C4-2B (cell line): ENCODE measurements at regions not wholly inside any gene's neighbourhood (a gene's known extent, or its start where the extent isn't known, plus 50 kb on each side); places are given as distances from the start of the nearest gene placed in this dataset.
A peak's percentile ranks its signal among the peaks of the same experiment; 100 is the strongest.

Experiments
- H3K27ac ChIP-seq: fragments of 450-650 bp; 2 replicates; pipeline ENCODE4 v1.5.1; 2017
- ZFX ChIP-seq: fragments of 450-650 bp; IDR thresholded peaks from 2 replicates; pipeline ENCODE4 v1.6.1; 2017
- TF ChIP-seq, protein P1 (sequence below): fragments of 450-650 bp; conservative IDR thresholded peaks from 2 replicates; pipeline ENCODE4 v1.5.1; 2017; ENCODE audit warnings: mild to moderate bottlenecking

DNA sequence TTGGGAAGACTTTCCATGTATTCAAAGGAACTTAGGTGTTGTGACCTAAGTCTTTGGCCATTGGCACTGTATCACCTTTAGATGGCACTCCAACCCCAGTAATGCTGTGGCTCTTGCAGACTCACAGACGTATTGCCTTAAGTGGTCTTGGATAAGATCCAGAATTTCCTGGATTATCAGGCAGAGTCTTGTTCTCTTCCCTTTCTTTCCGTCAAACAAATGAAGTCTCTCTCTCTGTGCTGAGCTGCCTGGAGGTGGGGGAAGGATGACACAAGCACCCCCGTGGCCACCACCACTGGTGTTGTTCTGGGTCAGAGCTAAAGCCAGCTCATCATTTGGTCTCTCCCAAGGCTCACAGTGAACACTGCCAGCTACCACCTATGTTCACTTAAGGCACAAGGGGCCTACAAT is 789.9 kb upstream of the KIF2B start:
- no peak overlapping the region for H3K27ac ChIP-seq
- no peak for TF ChIP-seq ZFX
- TF ChIP-seq, protein P1, sequence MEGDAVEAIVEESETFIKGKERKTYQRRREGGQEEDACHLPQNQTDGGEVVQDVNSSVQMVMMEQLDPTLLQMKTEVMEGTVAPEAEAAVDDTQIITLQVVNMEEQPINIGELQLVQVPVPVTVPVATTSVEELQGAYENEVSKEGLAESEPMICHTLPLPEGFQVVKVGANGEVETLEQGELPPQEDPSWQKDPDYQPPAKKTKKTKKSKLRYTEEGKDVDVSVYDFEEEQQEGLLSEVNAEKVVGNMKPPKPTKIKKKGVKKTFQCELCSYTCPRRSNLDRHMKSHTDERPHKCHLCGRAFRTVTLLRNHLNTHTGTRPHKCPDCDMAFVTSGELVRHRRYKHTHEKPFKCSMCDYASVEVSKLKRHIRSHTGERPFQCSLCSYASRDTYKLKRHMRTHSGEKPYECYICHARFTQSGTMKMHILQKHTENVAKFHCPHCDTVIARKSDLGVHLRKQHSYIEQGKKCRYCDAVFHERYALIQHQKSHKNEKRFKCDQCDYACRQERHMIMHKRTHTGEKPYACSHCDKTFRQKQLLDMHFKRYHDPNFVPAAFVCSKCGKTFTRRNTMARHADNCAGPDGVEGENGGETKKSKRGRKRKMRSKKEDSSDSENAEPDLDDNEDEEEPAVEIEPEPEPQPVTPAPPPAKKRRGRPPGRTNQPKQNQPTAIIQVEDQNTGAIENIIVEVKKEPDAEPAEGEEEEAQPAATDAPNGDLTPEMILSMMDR: peak; percentile 69

DNA sequence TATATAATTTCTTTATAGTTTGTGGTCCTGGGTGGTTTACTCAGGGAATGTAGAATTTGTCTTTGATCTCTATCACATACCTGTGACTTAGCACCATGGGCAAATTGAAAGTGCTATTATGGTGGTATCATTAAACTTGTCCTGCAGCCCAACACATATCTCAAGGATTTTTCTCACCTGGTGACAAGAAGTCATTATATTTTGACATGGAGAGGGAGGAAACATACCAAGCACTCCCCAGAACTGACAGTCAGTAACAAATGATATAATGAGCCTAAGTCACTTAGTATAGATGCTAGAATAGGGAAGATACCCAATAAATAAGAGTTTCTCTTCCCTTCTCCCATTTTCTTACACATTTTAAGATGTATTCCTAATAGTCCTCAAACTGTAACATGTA is 805.5 kb upstream of the KIF2B start:
- H3K27ac ChIP-seq: no peak overlapping the region
- no peak for TF ChIP-seq ZFX
- TF ChIP-seq, protein P1: no peak

DNA sequence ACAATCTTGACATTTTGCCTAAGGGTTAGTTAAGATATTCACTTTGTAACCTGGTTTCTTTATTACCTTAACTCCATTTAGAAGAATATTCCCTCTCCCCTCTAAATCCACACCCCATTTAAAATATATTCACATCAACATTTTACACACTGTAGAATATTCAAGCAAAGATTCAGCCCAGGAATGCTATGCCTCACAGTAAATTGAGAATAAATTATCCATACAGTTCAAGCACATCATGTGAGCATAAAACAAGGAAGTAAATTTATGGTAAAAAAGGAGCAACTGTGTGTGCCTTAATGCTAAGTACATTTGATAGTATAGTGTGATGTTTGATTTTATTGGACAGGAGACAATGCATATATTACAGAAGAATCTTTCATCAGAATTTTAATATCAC is 806.6 kb upstream of the KIF2B start:
- TF ChIP-seq, protein P1: no peak
- no peak for TF ChIP-seq ZFX
- no peak overlapping the region for H3K27ac ChIP-seq

DNA sequence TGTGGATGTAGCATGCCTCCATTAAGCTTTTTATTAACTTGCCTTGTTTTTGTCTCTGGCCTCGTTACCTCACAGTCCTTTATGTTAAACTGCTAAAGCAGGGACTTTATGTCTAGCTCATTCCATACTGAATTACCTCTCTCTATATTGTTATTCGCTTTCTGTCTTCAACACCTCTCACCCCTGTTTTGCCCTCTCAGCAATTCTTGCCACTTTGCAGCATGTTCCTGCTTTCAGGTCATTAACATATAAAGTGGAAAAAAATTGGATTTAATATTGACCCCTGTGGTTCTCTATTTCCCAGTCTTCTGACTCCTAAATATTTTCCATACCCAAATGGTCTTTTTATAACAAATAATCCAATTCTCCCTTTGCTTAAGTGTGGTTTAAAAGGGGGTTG is 810.4 kb upstream of the KIF2B start:
- TF ChIP-seq, protein P1: no peak

DNA sequence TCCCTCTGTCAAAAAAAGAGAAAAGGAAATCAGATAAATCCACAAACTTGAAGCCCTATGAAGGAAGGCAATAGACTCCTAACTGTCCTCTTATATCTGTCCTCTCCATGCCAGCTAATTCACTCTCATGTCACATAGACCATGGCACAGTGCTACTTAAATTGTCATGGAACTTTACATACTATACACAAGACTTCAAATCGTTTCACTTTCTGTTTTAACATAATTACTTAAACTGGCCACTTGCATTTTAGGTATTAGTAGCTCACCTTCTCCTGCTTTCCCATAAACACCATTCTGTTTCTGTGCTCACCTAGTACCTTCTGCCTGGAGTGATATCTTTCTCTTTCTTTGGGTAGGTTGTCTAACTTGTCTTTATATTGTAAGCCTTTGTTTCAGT is 816.7 kb upstream of the KIF2B start:
- TF ChIP-seq ZFX: no peak

More for the DNA sequence above, 810.4 kb upstream of the KIF2B start:
- H3K27ac ChIP-seq: no peak overlapping the region

DNA sequence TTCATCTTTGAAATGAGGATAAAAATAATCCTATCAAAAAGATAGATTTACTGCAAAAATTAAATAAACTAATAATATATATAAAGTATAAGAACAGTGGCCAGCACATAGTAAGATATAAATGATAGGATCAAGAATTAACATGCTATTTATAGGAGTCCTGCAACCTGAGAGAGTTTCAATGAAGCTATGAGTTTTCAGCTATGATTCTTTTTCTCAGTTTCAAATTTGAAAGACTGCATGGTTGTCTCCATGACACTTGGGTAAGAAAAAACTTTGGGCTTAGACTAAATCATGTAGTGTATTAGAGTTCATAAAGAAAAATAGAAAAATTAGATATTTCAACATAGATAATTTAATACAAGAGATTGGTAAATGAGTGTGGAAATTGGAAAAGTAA is 817.8 kb upstream of the KIF2B start:
- no peak for TF ChIP-seq ZFX
- TF ChIP-seq, protein P1: no peak
- no peak overlapping the region for H3K27ac ChIP-seq

More for the DNA sequence above, 816.7 kb upstream of the KIF2B start:
- no peak overlapping the region for H3K27ac ChIP-seq

DNA sequence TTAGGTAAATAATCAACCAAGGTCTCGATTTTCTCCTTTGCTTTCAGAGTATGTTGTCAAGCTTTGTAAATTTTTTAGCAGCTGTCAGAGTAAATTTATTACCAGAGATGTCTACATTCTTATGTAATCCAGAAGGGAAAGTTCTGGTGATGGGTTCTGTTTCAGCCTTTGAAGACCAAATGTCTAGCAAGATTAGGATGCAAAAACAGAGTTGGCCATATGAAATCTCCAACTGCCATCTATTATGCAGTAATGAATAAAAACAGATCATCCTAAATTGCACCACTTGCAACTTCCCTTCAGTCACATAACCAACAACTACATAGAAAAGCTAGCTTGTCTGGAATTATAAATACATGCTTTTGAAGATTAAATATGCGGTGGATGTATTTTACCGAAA is 826.8 kb upstream of the KIF2B start:
- no peak overlapping the region for H3K27ac ChIP-seq

DNA sequence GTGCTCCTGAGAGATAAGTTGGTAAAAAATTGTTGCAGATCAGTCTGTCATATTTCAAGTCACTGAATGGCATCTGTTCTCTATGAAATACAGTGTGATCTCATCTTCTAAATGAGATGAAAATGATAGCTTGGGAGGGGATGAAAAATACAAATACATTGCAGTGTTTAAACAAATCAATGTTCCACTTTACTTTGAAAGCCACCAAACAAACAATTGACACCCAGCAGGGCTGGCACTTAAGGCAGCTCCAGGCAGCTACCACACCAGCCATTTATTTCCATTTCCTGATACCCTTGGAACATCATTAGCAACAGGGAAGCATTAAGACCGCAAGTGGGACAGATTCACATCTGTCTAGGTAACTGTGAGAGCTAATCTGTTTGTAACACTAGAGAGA is 827.6 kb upstream of the KIF2B start:
- no peak overlapping the region for H3K27ac ChIP-seq
- TF ChIP-seq, protein P1: no peak
- TF ChIP-seq ZFX: no peak

More for the DNA sequence above, 826.8 kb upstream of the KIF2B start:
- TF ChIP-seq ZFX: no peak
- TF ChIP-seq, protein P1: no peak
